ENCODE measurements at regions not wholly inside any gene's neighbourhood (a gene's known extent, or its start where the extent isn't known, plus 50 kb on each side); places are given as distances from the start of the nearest gene placed in this dataset.

DNA sequence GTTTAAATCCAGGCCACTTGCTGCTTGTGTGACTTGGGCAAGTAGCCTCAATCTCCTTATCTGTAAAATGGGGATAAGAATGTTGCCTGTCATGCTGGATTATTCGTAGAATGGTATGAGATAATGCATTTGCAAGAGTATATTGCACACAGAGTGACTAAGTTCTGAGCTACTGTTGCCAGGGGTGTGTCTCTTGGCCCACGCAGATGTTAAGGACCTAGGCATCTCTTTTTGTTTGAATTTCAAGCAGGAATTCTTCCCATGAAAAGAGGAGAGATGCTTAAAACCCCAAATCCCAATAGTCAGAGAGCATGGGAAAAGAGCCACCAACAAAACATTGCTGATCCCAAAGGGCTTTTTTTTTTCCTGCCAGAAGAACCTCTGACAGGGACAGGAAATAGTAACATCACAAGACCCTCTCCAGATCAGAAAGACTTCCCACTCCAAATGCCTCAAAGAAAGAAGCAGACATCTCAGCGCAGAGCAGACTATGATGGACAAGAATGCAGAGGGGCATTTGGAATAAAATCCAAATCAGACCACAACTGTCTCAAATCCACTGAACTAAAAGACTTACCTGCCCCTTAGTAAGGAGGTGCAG lies 90.5 kb downstream of the MRPL46 start:
- no peak overlapping the region for H3K27ac ChIP-seq (ENCODE audit: low read depth, low read length)

More for the DNA sequence above, 90.5 kb downstream of the MRPL46 start:
- no peaks in the 10 kb centered on the region for H3K79me2 ChIP-seq (ENCODE audit: insufficient read depth, low read length)
- no peak overlapping the region for H3K4me2 ChIP-seq (ENCODE audit: low read length)
- H3K4me3 ChIP-seq (replicated peaks in 1 of 2; ENCODE audit: low read depth in 1 of 2, low read length in 2 of 2), result no peak overlapping the region
- TF ChIP-seq POLR2A (IDR thresholded peaks at IDR 0.05; ENCODE audit: borderline replicate concordance, extremely low read depth, insufficient read depth, insufficient read length) (no peak), TCF7L2 (IDR thresholded peaks at IDR 0.05; ENCODE audit: borderline replicate concordance, extremely low read depth, insufficient read depth, insufficient read length) (no peak), POLR2AphosphoS5 (IDR thresholded peaks at IDR 0.05; ENCODE audit: low read depth, low read length) (no peak), EGR1 (IDR thresholded peaks at IDR 0.05; ENCODE audit: low read depth) (no peak), ZNF274 (IDR thresholded peaks at IDR 0.05; ENCODE audit: low read depth, low read length) (no peak), SIN3A (IDR thresholded peaks at IDR 0.05; ENCODE audit: low read depth) (no peak), YY1 (IDR thresholded peaks at IDR 0.05; ENCODE audit: extremely low read depth, insufficient replicate concordance, low read depth, low read length) (no peak), CBX3 (IDR thresholded peaks at IDR 0.05; ENCODE audit: low read depth) (no peak), EZH2 (IDR thresholded peaks at IDR 0.05) (no peak), ZBTB33 (IDR thresholded peaks at IDR 0.05; ENCODE audit: extremely low read depth, insufficient replicate concordance, low read length) (no peak)
- TF ChIP-seq, protein P1, sequence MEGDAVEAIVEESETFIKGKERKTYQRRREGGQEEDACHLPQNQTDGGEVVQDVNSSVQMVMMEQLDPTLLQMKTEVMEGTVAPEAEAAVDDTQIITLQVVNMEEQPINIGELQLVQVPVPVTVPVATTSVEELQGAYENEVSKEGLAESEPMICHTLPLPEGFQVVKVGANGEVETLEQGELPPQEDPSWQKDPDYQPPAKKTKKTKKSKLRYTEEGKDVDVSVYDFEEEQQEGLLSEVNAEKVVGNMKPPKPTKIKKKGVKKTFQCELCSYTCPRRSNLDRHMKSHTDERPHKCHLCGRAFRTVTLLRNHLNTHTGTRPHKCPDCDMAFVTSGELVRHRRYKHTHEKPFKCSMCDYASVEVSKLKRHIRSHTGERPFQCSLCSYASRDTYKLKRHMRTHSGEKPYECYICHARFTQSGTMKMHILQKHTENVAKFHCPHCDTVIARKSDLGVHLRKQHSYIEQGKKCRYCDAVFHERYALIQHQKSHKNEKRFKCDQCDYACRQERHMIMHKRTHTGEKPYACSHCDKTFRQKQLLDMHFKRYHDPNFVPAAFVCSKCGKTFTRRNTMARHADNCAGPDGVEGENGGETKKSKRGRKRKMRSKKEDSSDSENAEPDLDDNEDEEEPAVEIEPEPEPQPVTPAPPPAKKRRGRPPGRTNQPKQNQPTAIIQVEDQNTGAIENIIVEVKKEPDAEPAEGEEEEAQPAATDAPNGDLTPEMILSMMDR (IDR thresholded peaks at IDR 0.05 in 2 of 3, conservative IDR thresholded peaks at IDR 0.05 in 1 of 3; ENCODE audit: borderline replicate concordance in 1 of 3, insufficient read depth in 1 of 3, low read depth in 2 of 3, low read length in 2 of 3), result no peak
- H3K9ac ChIP-seq (ENCODE audit: low read length), result no peak overlapping the region
- ChIA-PET POLR2A (no interaction called here), RAD21 (ENCODE audit: low non-redundant PET in 1 of 2, low total read pairs in 2 of 2, uncharacterized antibody in 2 of 2, unreplicated experiment in 2 of 2) (no interaction called here), CTCF (no interaction called here)
- no peaks in the 10 kb centered on the region for H4K20me1 ChIP-seq (ENCODE audit: insufficient read depth)
- H3K9me2 ChIP-seq (ENCODE audit: insufficient read depth), result no peaks in the 10 kb centered on the region
- BruUV-seq (replicated peaks), result no TSS peak
- intact Hi-C loops (cut with micrococcal nuclease), result no loop called here
- ATAC-seq (no peak), DNase-seq (ENCODE audit: low read depth, low spot score) (no peak)
- H3K27me3 ChIP-seq (ENCODE audit: insufficient read depth, low read length), result peaks cover 54% of the 10 kb centered on the region
- H2AFZ ChIP-seq (ENCODE audit: low read depth, low read length, poor library complexity, severe bottlenecking), result no peak overlapping the region
- H3K36me3 ChIP-seq (ENCODE audit: control insufficient read depth in 1 of 2, insufficient read depth in 2 of 2, low read length in 2 of 2), result no peaks in the 10 kb centered on the region
- H3K4me1 ChIP-seq (ENCODE audit: control insufficient read depth in 1 of 2, insufficient read depth in 2 of 2, low read length in 2 of 2), result no peaks in the 10 kb centered on the region
- no peaks in the 10 kb centered on the region for H3K9me3 ChIP-seq (ENCODE audit: control insufficient read depth in 1 of 2, insufficient read depth in 1 of 2, low read depth in 1 of 2, low read length in 2 of 2)
